B cell (primary cell): ENCODE measurements at regions not wholly inside any gene's neighbourhood (a gene's known extent, or its start where the extent isn't known, plus 50 kb on each side); places are given as distances from the start of the nearest gene placed in this dataset.

Experiments
- ATAC-seq: fragments of 200-7000 bp; cut with Tn5 transposase; one replicate; pipeline ENCODE4 v1.10.0; 2021; ENCODE audit warnings: low read depth, mild to moderate bottlenecking, moderate number of reproducible peaks, moderate library complexity
- CTCF ChIA-PET: fragments of 350-600 bp; sonication (Branson Sonifier 250); formaldehyde crosslinking; loops from one replicate; lab custom pipeline; 2021; ENCODE audit warnings: antibody characterized with exemption, inconsistent platforms; lab: Charles Lee
- POLR2A ChIA-PET: fragments of 350-600 bp; sonication (Branson Sonifier 250); formaldehyde crosslinking; loops from one replicate; lab custom pipeline; 2021; ENCODE audit warnings: antibody characterized with exemption; lab: Charles Lee
- DNase-seq: peaks from one replicate; pipeline ENCODE4 v3.0.0; 2013
- H2AFZ ChIP-seq: 2 replicates; pipeline ENCODE4 v1.6.1; 2012; ENCODE audit warnings: mild to moderate bottlenecking, low read depth, low read length; ENCODE audit not compliant: insufficient read depth, poor library complexity, severe bottlenecking
- H3K27ac ChIP-seq, 2 donors: 1 replicate in 1 of 2; 2 replicates in 1 of 2; pipeline ENCODE4 v1.5.1; 2012 to 2013; ENCODE audit warnings: low read length in 2 of 2, mild to moderate bottlenecking in 2 of 2, moderate library complexity in 1 of 2
- H3K27me3 ChIP-seq, 4 experiments: fragments of 200-600 bp in 1 of 4; sonication (generic) in 1 of 4; replicated peaks in 1 of 4; 1 replicate in 2 of 4; 2 replicates in 2 of 4; pipeline versions ENCODE4 v1.6.1 to v1.7.0; 2013 to 2016; ENCODE audit warnings: low read length in 3 of 4, mild to moderate bottlenecking in 2 of 4, mixed read lengths in 1 of 4, moderate library complexity in 1 of 4; ENCODE audit not compliant: insufficient read depth in 4 of 4, control insufficient read depth in 3 of 4; ENCODE audit errors: control extremely low read depth in 1 of 4
- H3K36me3 ChIP-seq, 2 experiments: replicated peaks in 1 of 2; 1 replicate in 1 of 2; 2 replicates in 1 of 2; pipeline versions ENCODE4 v1.6.1 to v1.7.1; 2013; ENCODE audit warnings: low read length in 1 of 2; ENCODE audit not compliant: insufficient read depth in 2 of 2, control insufficient read depth in 1 of 2; ENCODE audit errors: control extremely low read depth in 1 of 2, extremely low read depth in 1 of 2
- H3K4me1 ChIP-seq, 2 donors: fragments of 200-600 bp in 1 of 2; sonication (generic) in 1 of 2; 1 replicate in 1 of 2; 2 replicates in 1 of 2; pipeline versions ENCODE4 v1.5.1 to v1.6.1; 2013 to 2017; ENCODE audit warnings: low read length in 2 of 2; ENCODE audit not compliant: control insufficient read depth in 2 of 2, insufficient read depth in 2 of 2
- H3K4me2 ChIP-seq: replicated peaks from 2 replicates; pipeline ENCODE3; 2012; ENCODE audit warnings: mild to moderate bottlenecking, low read depth, low read length; ENCODE audit not compliant: poor library complexity, severe bottlenecking
- H3K4me3 ChIP-seq, 5 experiments: fragments of 200-600 bp in 1 of 5; sonication (generic) in 1 of 5; 1 replicate in 3 of 5; 2 replicates in 2 of 5; pipeline versions ENCODE4 v1.5.1 to v1.7.0; 2011 to 2016; ENCODE audit warnings: low read length in 4 of 5, mild to moderate bottlenecking in 4 of 5, low read depth in 2 of 5, control low read depth in 1 of 5, moderate library complexity in 1 of 5; ENCODE audit not compliant: insufficient read depth in 1 of 5; ENCODE audit errors: control extremely low read depth in 1 of 5, extremely low read depth in 1 of 5
- H3K79me2 ChIP-seq: fragments of 200-600 bp; sonication (generic); one replicate; pipeline ENCODE4 v1.6.0; 2016; ENCODE audit warnings: low read length; ENCODE audit not compliant: control insufficient read depth, insufficient read depth
- H3K9ac ChIP-seq: fragments of 200-600 bp; sonication (generic); 2 replicates; pipeline ENCODE4 v1.6.1; 2017; ENCODE audit warnings: mild to moderate bottlenecking, low read length, moderate library complexity
- H3K9me3 ChIP-seq, 3 donors: one replicate each; pipeline versions ENCODE4 v1.6.1 to v1.7.1; 2013; ENCODE audit warnings: low read length in 2 of 3; ENCODE audit not compliant: control insufficient read depth in 2 of 3, insufficient read depth in 1 of 3; ENCODE audit errors: control extremely low read depth in 1 of 3
- H4K20me1 ChIP-seq: 2 replicates; pipeline ENCODE4 v1.6.0; 2012; ENCODE audit warnings: mild to moderate bottlenecking, low read length; ENCODE audit not compliant: insufficient read depth, control insufficient read depth, poor library complexity, severe bottlenecking
- H3K27ac Mint-ChIP-seq: one replicate; pipeline ENCODE4 v1.8.0; 2021; ENCODE audit warnings: mixed read lengths
- H3K27me3 Mint-ChIP-seq: one replicate; pipeline ENCODE4 v1.8.0; 2021; ENCODE audit warnings: mixed read lengths
- H3K4me1 Mint-ChIP-seq: one replicate; pipeline ENCODE4 v1.8.0; 2021; ENCODE audit warnings: mixed read lengths
- H3K4me3 Mint-ChIP-seq: one replicate; pipeline ENCODE4 v1.8.0; 2021; ENCODE audit warnings: mixed read lengths
- H3K9me3 Mint-ChIP-seq: one replicate; pipeline ENCODE4 v1.8.0; 2022; ENCODE audit warnings: mixed read lengths; ENCODE audit not compliant: insufficient read depth
- EZH2 ChIP-seq: IDR thresholded peaks from 2 replicates; pipeline ENCODE4 v1.6.1; 2012; ENCODE audit warnings: borderline replicate concordance, low read depth, mild to moderate bottlenecking, moderate library complexity, low read length; ENCODE audit not compliant: insufficient read depth, poor library complexity, severe bottlenecking
- WGBS: methylation state at CpG from one replicate; pipeline ENCODE4 v1.1.5; 2013; ENCODE audit warnings: missing lambda C conversion rate; ENCODE audit not compliant: insufficient coverage; 5-methylcytosine and 5-hydroxymethylcytosine counted together
- intact Hi-C: fragments of 100-400 bp; cut with micrococcal nuclease; formaldehyde crosslinking; loops from one replicate; pipeline ENCODE4 v1.10.0; 2022
- TF ChIP-seq, protein P1 (sequence below): fragments of 200-600 bp; IDR thresholded peaks from one replicate; pipeline ENCODE4 v1.8.0; 2022; ENCODE audit warnings: antibody characterized with exemption, mild to moderate bottlenecking

GRCh38 chr2:76039505-76039904, 328.8 kb upstream of the GCFC2 start:
- no peaks in the 10 kb centered on the region for H3K79me2 ChIP-seq
- Mint-ChIP-seq H3K9me3 (peaks cover 6% of the 10 kb centered on the region), H3K27ac (no peak overlapping the region), H3K4me3 (no peak overlapping the region), H3K4me1 (no peaks in the 10 kb centered on the region), H3K27me3 (no peaks in the 10 kb centered on the region)
- no peaks in the 10 kb centered on the region for H4K20me1 ChIP-seq
- CTCF ChIA-PET = no interaction called here
- intact Hi-C loops = no loop called here
- no peaks in the 10 kb centered on the region for H3K9me3 ChIP-seq
- H3K36me3 ChIP-seq = no peaks in the 10 kb centered on the region
- H3K4me2 ChIP-seq = no peak overlapping the region
- H3K9ac ChIP-seq = no peak overlapping the region
- H3K27ac ChIP-seq = no peak overlapping the region
- DNase-seq = no peak
- POLR2A ChIA-PET = no interaction called here
- no peak for ATAC-seq
- no peak overlapping the region for H3K4me3 ChIP-seq
- H3K27me3 ChIP-seq = no peaks in the 10 kb centered on the region
- no peak for TF ChIP-seq EZH2
- no peaks in the 10 kb centered on the region for H3K4me1 ChIP-seq
- H2AFZ ChIP-seq = no peak overlapping the region

GRCh38 chr2:76027761-76028160, 317.0 kb upstream of the GCFC2 start:
- H3K4me1 Mint-ChIP-seq = no peaks in the 10 kb centered on the region
- Histone ChIP-seq H3K4me2 (no peak overlapping the region), H3K4me1 (no peaks in the 10 kb centered on the region), H3K9me3 (peaks cover 0 to 4% (median 0%) of the 10 kb centered on the region in 3 donors), H4K20me1 (no peaks in the 10 kb centered on the region), H3K36me3 (no peaks in the 10 kb centered on the region), H2AFZ (no peak overlapping the region), H3K27ac (no peak overlapping the region), H3K79me2 (no peaks in the 10 kb centered on the region), H3K27me3 (no peaks in the 10 kb centered on the region), H3K9ac (no peak overlapping the region), H3K4me3 (no peak overlapping the region)
- H3K4me3 Mint-ChIP-seq = no peak overlapping the region
- DNase-seq (no peak), ATAC-seq (no peak)
- H3K27me3 Mint-ChIP-seq = no peaks in the 10 kb centered on the region
- CTCF ChIA-PET = no interaction called here
- H3K27ac Mint-ChIP-seq = no peak overlapping the region
- WGBS = 100% methylated on average over 1 of the region's 1 CpG
- POLR2A ChIA-PET = no interaction called here
- peaks cover 10% of the 10 kb centered on the region for H3K9me3 Mint-ChIP-seq
- TF ChIP-seq EZH2 = no peak
- TF ChIP-seq, protein P1, sequence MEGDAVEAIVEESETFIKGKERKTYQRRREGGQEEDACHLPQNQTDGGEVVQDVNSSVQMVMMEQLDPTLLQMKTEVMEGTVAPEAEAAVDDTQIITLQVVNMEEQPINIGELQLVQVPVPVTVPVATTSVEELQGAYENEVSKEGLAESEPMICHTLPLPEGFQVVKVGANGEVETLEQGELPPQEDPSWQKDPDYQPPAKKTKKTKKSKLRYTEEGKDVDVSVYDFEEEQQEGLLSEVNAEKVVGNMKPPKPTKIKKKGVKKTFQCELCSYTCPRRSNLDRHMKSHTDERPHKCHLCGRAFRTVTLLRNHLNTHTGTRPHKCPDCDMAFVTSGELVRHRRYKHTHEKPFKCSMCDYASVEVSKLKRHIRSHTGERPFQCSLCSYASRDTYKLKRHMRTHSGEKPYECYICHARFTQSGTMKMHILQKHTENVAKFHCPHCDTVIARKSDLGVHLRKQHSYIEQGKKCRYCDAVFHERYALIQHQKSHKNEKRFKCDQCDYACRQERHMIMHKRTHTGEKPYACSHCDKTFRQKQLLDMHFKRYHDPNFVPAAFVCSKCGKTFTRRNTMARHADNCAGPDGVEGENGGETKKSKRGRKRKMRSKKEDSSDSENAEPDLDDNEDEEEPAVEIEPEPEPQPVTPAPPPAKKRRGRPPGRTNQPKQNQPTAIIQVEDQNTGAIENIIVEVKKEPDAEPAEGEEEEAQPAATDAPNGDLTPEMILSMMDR = no peak
- intact Hi-C loops = no loop called here
